Ovary (tissue), 3 donors: ENCODE measurements at regions not wholly inside any gene's neighbourhood (a gene's known extent, or its start where the extent isn't known, plus 50 kb on each side); places are given as distances from the start of the nearest gene placed in this dataset.

Source experiments
- CTCF ChIP-seq, 3 donors: fragments of 450-650 bp in 2 of 3; fragments of 200-600 bp in 1 of 3; IDR thresholded peaks; one replicate each; pipeline versions ENCODE4 v1.5.1 to v1.8.0; 2016 to 2022; ENCODE audit warnings: antibody characterized with exemption in 3 of 3, mild to moderate bottlenecking in 1 of 3
- EP300 ChIP-seq: sonication (generic); formaldehyde crosslinking; IDR thresholded peaks from one replicate; pipeline ENCODE4 v1.6.1; 2017; ENCODE audit warnings: antibody characterized with exemption
- donor health status: DM: no; HTN: no; CAD: no.

- TF ChIP-seq EP300 (no peak), CTCF (IDR thresholded peaks at IDR 0.05) (no peak)
Measured at GRCh38 chr22:17302616-17303015, 66.6 kb upstream of the CECR2 start.
